Loucy (cell line): ENCODE measurements at regions not wholly inside any gene's neighbourhood (a gene's known extent, or its start where the extent isn't known, plus 50 kb on each side); places are given as distances from the start of the nearest gene placed in this dataset.

Experiments used
- H2AFZ ChIP-seq: fragments of 200-600 bp; sonication (generic); 2 replicates; pipeline ENCODE4 v1.6.0; 2016; ENCODE audit warnings: antibody characterized with exemption, mild to moderate bottlenecking, low read length, moderate library complexity
- H3F3A ChIP-seq: fragments of 200-600 bp; 2 replicates; pipeline ENCODE4 v1.6.0; 2016; ENCODE audit warnings: antibody characterized with exemption, low read depth, mild to moderate bottlenecking
- H3K27me3 ChIP-seq: fragments of 200-600 bp; sonication (generic); 2 replicates; pipeline ENCODE4 v1.6.1; 2014; ENCODE audit warnings: low read length, mild to moderate bottlenecking; ENCODE audit not compliant: insufficient read depth, poor library complexity, severe bottlenecking
- H3K36me3 ChIP-seq: fragments of 200-600 bp; sonication (generic); 2 replicates; pipeline ENCODE4 v1.6.1; 2016; ENCODE audit warnings: low read length; ENCODE audit not compliant: insufficient read depth
- H3K4me1 ChIP-seq: fragments of 200-600 bp; sonication (generic); 2 replicates; pipeline ENCODE4 v1.5.1; 2014; ENCODE audit warnings: low read length, mild to moderate bottlenecking; ENCODE audit not compliant: insufficient read depth, poor library complexity, severe bottlenecking
- H3K4me2 ChIP-seq: fragments of 200-600 bp; sonication (generic); 2 replicates; pipeline ENCODE4 v1.6.0; 2014; ENCODE audit warnings: antibody characterized with exemption, low read length, low read depth, mild to moderate bottlenecking; ENCODE audit not compliant: poor library complexity, severe bottlenecking
- H3K4me3 ChIP-seq: fragments of 200-600 bp; sonication (generic); 2 replicates; pipeline ENCODE4 v1.5.1; 2014; ENCODE audit warnings: low read length, mild to moderate bottlenecking, mixed read lengths; ENCODE audit not compliant: poor library complexity, severe bottlenecking
- H3K79me2 ChIP-seq: fragments of 200-600 bp; sonication (generic); 2 replicates; pipeline ENCODE4 v1.6.1; 2014; ENCODE audit warnings: low read length; ENCODE audit not compliant: insufficient read depth
- H3K9ac ChIP-seq: fragments of 200-600 bp; sonication (generic); 2 replicates; pipeline ENCODE4 v1.6.0; 2014; ENCODE audit warnings: mild to moderate bottlenecking, low read depth, low read length, moderate library complexity; ENCODE audit not compliant: poor library complexity, severe bottlenecking
- H3K9me2 ChIP-seq: fragments of 200-600 bp; sonication (generic); replicated peaks from 2 replicates; pipeline ENCODE4 v1.6.1; 2016; ENCODE audit warnings: low read depth, low read length, mixed read lengths
- H3K9me3 ChIP-seq: fragments of 200-600 bp; sonication (generic); 2 replicates; pipeline ENCODE4 v1.6.1; 2014; ENCODE audit warnings: mild to moderate bottlenecking, antibody characterized with exemption, low read length, low read depth; ENCODE audit not compliant: insufficient read depth
- H4K20me1 ChIP-seq: fragments of 200-600 bp; sonication (generic); 2 replicates; pipeline ENCODE4 v1.6.0; 2014; ENCODE audit warnings: antibody characterized with exemption, low read length, mild to moderate bottlenecking; ENCODE audit not compliant: insufficient read depth, poor library complexity, severe bottlenecking
- EZH2phosphoT487 ChIP-seq: fragments of 200-600 bp; IDR thresholded peaks from 2 replicates; pipeline ENCODE4 v1.6.1; 2018; ENCODE audit warnings: antibody characterized with exemption, mild to moderate bottlenecking, moderate library complexity, borderline replicate concordance
- TF ChIP-seq, protein P1 (sequence below): fragments of 200-600 bp; sonication (generic); conservative IDR thresholded peaks from 2 replicates; pipeline ENCODE4 v1.5.1; 2014; ENCODE audit warnings: mild to moderate bottlenecking, antibody characterized with exemption, low read length

DNA sequence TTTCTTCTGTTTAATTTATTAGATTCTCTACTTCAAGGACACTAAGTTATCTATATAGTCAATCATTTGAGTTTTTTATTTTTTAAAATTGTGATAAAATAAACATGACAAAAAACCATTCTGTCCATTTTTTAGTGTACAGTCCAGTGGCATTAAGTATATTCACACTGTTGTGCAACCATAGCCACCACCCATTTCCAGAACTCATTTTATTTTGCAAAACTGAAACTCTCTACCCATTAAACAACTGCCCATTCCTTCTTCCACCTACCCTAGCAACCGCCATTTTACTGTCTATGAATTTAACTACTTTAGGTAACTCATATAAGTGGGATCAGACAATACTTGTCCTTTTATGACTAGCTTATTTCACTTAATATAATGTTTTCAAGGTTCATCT lies 275.6 kb downstream of the SH3GL2 start:
- H3K9ac ChIP-seq, result no peak overlapping the region
- no peaks in the 10 kb centered on the region for H3F3A ChIP-seq
- no peaks in the 10 kb centered on the region for H3K79me2 ChIP-seq
- H3K27me3 ChIP-seq, result no peaks in the 10 kb centered on the region
- H3K4me2 ChIP-seq, result no peak overlapping the region
- H3K4me1 ChIP-seq, result no peaks in the 10 kb centered on the region
- no peaks in the 10 kb centered on the region for H3K9me2 ChIP-seq
- no peak overlapping the region for H2AFZ ChIP-seq
- TF ChIP-seq EZH2phosphoT487, result no peak
- TF ChIP-seq, protein P1, sequence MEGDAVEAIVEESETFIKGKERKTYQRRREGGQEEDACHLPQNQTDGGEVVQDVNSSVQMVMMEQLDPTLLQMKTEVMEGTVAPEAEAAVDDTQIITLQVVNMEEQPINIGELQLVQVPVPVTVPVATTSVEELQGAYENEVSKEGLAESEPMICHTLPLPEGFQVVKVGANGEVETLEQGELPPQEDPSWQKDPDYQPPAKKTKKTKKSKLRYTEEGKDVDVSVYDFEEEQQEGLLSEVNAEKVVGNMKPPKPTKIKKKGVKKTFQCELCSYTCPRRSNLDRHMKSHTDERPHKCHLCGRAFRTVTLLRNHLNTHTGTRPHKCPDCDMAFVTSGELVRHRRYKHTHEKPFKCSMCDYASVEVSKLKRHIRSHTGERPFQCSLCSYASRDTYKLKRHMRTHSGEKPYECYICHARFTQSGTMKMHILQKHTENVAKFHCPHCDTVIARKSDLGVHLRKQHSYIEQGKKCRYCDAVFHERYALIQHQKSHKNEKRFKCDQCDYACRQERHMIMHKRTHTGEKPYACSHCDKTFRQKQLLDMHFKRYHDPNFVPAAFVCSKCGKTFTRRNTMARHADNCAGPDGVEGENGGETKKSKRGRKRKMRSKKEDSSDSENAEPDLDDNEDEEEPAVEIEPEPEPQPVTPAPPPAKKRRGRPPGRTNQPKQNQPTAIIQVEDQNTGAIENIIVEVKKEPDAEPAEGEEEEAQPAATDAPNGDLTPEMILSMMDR, result no peak
- H3K36me3 ChIP-seq, result no peaks in the 10 kb centered on the region
- H3K4me3 ChIP-seq, result no peak overlapping the region
- H4K20me1 ChIP-seq, result no peaks in the 10 kb centered on the region
- no peaks in the 10 kb centered on the region for H3K9me3 ChIP-seq

DNA sequence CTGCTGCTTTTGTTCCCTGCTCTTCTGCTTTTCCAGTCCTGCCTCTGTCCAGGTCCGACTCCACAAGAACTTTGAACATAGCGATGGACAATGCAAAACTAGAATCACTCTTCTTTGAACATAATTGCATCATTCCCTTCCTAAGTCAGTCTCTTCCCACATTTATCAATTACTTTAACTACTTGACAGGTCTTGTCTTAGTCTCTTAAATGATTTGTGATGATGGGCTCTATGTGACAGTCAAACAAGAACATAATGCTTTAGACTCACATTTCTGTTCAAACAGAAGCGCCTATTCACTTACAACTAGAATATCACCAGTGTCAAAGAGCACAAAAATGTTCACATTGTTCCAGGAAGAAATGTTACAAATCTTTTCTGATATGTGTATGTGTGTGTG lies 278.1 kb downstream of the SH3GL2 start:
- Histone ChIP-seq H3K9me2 (no peaks in the 10 kb centered on the region), H4K20me1 (no peaks in the 10 kb centered on the region), H3F3A (no peaks in the 10 kb centered on the region), H3K4me1 (no peaks in the 10 kb centered on the region), H2AFZ (no peak overlapping the region), H3K9ac (no peak overlapping the region), H3K9me3 (no peaks in the 10 kb centered on the region), H3K79me2 (no peaks in the 10 kb centered on the region), H3K36me3 (no peaks in the 10 kb centered on the region), H3K4me3 (no peak overlapping the region), H3K27me3 (no peaks in the 10 kb centered on the region), H3K4me2 (no peak overlapping the region)
- TF ChIP-seq, protein P1, result no peak
- TF ChIP-seq EZH2phosphoT487, result no peak

DNA sequence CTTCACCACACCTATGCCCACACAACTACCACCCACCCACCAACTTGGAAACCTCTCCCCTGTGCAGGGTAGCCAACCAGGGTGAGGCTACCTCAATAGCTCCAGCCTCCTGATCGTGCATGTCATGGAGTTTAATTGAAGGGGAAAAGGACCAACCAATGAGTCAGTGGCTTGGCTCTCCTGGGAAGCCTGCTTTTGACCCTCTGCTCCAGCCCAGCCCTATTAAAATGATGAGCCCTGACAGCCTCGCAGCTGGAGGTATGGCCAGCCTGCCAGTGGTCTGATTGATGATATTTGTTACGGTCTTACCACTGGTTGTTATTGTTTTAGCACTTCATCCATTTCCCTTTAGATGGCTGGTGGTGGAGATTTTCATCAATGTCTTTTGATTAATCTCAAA lies 280.4 kb downstream of the SH3GL2 start:
- H3K4me3 ChIP-seq, result no peak overlapping the region
- no peak overlapping the region for H2AFZ ChIP-seq
- no peaks in the 10 kb centered on the region for H3K9me2 ChIP-seq

More for the DNA sequence above, 280.4 kb downstream of the SH3GL2 start:
- Histone ChIP-seq H3K9me3 (no peaks in the 10 kb centered on the region), H3K9ac (no peak overlapping the region), H3K27me3 (no peaks in the 10 kb centered on the region), H3K4me1 (no peaks in the 10 kb centered on the region), H3F3A (no peaks in the 10 kb centered on the region), H3K36me3 (no peaks in the 10 kb centered on the region), H3K79me2 (no peaks in the 10 kb centered on the region), H3K4me2 (no peak overlapping the region), H4K20me1 (no peaks in the 10 kb centered on the region)
- TF ChIP-seq EZH2phosphoT487, result no peak
- TF ChIP-seq, protein P1, result no peak
